HuH-7.5 (cell line): ENCODE measurements at regions not wholly inside any gene's neighbourhood (a gene's known extent, or its start where the extent isn't known, plus 50 kb on each side); places are given as distances from the start of the nearest gene placed in this dataset.
"Not testable (repeated sequence)": the region's sequence is repeated elsewhere in the genome, so short reads cannot be mapped to it uniquely, and the experiment has no call there.

ENCODE experiments used
- DNase-seq: peaks from one replicate; pipeline ENCODE4 v3.0.0; 2011; ENCODE audit warnings: low spot score

DNA sequence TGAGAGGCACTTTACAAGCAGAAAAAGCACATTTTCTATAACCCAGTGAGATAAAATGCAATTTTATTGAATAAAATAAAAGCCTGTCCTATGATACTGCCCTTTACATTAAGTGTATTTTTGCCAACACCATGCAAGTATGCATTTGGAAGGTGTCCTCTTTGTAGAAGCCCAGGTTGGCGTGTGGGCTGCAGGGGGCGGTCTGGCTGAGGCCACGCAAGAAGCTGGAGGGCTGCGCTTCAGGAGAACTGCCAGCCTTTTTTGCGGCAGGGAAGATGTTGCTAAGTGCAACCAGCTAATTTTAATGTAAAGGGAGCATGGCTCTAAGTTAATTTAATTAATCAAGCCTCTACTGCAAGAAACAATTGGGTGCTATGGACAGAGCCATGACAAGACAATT is 562.8 kb upstream of the SALL3 start:
- no peak for DNase-seq

DNA sequence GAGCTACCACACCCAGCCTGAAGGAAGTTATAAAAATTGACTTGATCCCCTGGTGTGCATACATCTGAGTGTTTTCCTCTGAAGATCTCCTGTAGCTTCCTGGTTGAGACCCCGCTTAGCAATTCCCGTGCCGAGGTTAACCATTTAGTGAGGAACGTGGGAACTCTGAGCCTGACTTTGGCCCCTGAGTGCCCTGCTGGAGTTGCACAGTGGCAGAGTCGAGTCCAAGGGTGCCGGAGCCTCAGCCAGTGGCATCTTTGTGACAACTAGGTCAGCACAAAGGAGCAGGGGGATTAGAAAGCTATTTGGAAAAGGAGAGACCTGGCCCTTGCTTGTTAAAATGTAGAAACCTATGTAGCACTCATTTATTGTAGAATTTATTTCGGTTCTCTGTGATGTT is 561.2 kb upstream of the SALL3 start:
- DNase-seq, result no peak

DNA sequence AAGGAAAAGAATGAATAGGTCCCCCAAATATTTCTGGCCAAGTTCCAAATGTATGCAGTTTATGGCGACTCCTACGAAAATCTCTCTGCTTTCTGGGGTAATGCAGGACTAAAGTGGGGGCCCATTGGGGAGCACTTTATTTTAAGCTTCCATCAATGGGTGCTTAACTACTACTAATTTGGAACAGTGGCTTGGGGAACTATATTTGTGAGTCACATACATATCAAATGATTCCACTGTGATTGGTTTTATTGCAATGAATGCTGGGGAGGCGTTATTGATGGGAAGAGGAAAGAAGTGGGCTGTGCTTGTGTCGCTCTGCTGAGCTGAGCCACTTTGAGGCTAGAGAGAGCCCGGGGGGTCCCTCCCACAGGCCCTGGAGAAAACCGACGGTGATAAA is 560.4 kb upstream of the SALL3 start:
- DNase-seq, result no peak

DNA sequence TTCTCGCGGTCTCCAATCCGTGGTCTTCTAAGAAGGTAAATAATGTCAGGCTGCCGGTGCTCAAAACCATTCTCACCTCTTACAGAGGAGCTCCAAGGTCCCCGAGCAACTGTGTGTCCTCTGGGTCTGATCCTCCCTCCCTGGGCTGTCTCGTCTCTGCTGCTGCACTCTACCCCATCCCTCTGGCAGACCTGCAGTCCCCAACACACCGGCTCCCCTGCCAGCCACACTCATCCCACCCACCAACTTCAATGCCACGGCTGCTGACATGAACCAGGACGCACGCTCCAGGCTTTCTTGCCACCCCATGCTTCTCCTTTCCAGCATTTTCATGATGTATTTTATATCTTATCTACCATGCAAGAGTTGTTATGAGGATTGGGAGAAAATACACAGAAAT is 559.5 kb upstream of the SALL3 start:
- DNase-seq, result no peak

DNA sequence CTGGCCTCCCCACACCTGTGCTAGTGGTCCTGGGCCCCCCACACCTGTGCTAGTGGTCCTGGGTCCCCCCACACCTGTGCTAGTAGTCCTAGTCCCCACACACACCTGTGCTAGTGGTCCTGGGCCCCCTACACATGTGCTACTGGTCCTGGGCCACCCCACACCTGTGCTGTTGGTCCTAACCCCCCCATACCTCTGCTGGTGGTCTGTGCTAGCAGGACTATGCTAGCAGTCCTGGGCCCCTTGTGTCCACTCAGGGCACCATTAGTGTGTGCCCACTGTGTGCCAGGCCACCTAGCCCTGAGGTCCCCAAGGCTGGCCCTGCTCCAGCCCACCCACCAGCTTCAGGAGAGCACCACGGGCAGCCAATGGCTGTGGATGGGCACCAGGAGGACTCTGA is 558.2 kb upstream of the SALL3 start:
- DNase-seq, result no peak

DNA sequence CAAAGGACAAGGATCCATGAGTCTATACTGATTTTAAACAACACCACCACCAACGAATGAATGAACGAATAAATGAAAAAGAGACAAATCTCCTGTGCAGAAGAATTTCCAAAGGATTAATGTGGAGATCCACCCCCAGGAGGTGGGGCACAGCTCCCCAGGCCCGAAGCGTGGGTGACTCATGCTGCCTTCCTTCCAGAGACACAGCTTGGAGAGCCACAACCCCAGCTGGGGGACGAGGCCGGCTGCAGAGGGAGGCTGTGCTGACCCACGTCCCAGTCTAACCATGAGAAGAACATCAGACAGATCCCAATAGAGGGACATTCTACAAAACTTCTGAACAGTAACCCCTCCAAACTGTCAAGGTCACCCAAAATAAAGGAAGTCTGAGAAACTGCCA is 557.3 kb upstream of the SALL3 start:
- no peak for DNase-seq

DNA sequence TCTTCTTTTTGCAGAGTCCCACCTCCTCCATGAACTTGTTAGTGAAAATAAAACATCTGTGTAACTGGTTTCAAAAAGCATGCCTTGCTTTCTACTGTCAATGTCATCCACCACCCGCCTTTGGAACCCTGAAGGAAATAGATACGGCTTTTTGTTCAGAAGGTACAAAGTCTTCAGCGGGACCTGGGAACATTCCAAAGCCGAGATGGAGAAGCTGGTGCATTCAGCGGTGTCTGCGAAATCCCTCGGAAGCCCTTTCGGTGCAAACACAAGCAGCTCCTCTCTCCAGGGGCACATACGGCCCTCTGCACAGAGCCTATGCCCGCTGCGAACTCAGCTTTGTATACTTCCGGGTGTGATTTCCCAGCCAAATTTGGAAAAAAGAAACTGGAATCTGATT is 555.8 kb upstream of the SALL3 start:
- DNase-seq, result no peak

DNA sequence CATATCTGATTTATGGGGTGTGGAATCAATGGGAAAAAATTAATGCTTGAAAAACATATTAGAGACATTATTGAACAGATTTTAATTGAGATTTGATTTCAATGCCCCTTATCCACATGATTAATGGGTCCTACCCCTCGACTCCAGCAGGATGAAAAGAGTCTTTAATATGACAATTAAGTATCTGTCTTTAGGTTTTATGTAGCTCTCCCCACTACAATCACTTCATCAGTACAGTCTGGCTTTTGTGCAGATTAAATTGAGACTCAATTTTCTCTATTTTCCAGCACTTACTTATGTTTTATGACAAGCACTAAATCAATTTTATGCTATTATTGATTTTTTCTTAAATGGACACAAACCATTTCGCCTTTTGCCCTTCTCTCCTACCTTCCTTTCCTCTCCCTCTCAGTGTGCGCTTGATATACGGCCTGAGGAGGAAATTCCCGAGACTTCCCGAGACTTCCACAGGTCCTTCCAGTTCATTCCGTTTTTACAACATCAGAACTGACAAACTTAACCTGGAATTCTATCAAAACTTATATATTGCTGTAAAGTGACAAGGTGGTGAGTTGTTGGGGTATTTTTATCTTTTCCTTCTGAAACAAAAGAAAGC is 555.1 kb upstream of the SALL3 start:
- DNase-seq, result no peak

DNA sequence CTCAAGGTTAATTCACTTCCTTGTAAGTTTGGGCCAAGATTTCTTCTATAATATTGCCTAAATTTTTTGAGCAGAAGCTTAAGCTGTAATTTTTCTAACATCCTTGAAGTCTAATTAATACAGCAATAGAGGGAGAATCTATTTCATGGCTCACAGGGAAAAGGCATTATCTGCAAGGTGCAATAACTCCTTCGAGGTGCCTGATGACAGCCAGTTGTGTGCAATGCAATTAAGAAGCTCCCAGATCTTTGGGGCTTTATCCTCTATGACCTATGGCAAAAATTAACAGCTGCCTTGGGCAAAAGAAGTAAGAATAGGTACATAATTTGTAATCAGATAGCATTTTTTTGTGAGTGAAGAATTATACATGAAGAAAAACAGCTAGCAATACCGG is 554.6 kb upstream of the SALL3 start:
- DNase-seq, result no peak

DNA sequence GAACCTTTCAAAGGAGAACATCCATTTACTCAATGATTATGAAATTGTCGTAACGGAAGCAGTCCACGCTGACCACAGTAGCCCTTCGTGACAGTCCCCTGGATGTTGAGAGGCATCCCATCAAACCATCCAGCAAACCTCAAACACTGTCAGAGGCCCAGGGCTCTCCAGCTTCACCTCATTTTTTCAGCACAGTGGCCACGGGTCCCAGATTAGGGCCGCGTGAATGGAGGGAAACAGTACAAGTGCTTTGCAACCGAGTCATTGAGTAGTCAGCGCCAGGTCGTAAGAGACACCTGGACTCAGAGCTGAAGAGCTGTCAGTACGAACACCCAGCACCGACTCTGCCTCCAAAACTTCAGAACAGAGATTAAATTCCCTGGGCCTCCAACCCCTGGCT is 552.5 kb upstream of the SALL3 start:
- DNase-seq, result no peak

DNA sequence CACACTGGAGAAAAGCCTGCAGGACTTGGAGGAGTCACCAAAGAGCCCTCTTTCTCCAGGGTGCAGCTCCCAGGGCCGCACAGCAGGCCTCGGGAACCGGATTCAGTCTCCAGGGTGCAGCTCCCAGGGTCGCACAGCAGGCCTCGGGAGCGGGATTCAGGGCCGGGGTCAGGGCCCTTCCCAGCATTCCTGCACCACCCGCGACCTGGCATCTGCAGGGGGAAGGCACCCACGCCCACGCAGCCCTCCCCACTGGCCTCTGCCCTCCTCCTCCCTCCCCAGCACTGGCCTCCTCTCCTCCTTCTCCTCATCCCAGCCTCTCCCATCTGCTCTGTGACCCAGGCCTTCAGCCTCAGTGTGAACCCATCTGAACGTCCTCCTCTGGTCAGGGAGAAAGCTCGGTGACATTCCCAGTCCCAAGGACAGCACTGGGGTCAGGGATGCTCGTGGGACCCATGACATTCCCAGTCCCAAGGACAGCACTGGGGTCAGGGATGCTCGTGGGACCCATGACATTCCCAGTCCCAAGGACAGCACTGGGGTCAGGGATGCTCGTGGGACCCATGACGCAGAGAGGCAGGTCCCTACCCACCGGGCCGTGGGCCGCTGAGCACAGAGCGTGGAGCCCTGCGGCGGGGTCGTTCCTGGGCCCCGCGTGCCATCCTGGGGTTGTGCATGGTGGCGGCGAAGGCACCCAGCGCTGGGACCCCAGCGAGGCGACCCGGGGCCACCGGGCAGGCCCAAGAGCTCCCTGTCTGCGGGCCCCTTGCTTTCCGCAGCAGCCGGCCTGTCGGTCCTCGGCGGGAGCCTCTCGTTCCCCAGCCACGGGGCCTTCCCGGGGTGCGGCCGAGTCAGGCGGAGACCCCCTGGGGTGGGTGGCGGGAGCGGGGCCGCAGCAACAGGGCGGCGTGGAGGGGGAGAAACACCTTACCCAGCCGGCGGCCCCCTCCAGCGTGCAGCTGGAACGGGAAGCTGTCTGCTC is 550.2 kb upstream of the SALL3 start:
- DNase-seq, result no peak

DNA sequence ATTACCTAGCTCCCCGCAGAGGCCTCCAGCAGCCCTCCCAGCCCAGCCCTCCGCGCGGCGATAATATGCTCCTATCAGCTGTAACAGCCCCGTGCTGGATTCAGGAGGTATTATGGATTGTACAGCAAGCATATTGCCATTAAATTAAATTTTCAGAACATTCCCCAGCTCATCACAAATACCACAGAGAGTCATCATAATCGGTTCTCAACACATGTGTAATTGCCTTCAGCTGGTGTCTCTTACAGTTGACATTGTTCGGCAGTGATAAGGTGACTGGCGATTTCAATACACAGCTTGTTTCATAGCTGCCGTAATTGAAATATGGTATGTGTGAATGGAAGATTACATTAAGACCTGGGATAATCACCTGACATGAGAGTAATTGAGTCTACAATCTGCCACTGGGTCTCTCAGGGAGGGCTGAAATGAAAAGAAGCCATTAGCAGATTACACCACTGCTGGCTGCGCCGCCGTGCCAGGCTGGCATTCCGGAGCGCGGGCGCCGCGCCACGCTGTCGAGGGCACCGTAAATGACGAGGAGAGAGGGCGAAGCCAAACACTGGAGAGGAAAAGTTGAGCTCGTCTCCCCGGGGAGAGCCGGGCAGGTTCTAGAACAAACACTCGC is 549.4 kb upstream of the SALL3 start:
- DNase-seq, result no peak

DNA sequence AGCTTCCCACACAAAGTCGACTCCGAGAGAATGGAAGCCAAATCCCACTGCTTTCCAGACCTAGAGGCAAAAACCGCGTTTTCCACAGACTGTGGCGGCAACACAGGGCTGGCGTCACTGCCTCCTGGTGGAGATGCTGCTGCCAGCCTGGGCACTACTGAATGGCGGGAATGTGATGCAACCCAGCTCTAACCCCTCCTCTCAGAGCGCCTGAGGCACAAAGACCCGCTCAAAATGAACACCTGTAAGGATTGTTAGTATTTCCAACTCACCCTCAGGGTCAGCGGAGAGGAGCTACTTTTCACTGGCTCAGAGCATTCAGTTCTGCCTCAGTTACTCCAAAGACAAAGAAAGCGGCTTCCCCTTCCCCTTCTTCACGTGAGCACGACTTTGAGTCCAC is 548.0 kb upstream of the SALL3 start:
- no peak for DNase-seq

DNA sequence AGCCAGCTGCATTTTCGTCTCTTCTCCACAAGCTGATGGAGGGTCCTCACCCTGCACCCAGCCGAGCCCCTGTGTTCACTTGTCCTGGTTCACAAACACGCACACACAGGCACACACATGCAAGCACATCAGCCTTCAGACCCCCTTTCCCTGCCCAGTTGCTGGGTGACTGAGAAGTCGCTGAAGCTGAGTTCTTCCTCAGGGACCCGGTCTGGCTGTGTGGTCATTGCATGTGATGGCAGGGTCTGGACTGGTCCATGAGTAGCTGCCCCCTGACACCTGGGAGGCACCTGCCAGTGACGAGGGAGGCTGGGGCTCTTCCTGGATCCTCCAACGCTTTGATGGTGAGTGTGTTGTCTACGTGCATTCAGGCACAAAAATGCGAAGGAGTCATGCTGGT is 546.1 kb upstream of the SALL3 start:
- DNase-seq, result no peak

DNA sequence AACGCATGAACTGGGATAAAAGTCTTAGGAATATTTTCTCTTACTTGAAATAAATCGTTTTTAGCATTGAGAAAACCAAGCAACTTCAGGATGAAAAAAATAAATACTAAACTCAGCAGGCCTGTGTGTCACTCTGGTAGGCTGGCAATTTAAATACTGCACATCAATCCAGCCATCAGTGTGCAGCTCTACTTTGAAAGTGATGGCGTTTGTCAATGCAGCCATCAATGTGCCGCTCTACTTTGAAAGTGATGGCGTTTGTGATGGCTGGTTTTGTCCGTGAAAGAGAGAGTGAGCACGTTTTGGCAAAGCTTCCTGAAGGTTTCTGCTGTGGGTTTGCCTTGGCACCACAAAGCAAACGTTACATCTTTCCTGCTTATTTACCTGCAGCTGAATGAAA is 543.5 kb upstream of the SALL3 start:
- no peak for DNase-seq

DNA sequence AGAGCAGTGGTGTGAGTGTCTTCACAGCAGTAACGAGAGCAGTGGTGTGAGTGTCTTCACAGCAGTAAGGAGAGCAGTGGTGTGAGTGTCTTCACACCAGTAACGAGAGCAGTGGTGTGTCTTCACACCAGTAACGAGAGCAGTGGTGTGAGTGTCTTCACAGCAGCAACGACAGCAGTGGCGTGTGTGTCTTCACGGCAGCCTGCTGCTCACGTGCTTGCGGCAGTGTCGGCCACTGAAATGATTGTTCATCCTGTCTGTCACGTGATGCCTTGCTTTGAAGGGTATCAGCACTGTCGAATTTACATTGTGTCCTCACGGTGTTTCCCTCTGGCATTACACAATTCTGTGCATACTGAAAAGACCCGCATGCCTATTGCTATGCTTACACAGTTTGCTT is 541.4 kb upstream of the SALL3 start:
- not testable (repeated sequence) for DNase-seq

DNA sequence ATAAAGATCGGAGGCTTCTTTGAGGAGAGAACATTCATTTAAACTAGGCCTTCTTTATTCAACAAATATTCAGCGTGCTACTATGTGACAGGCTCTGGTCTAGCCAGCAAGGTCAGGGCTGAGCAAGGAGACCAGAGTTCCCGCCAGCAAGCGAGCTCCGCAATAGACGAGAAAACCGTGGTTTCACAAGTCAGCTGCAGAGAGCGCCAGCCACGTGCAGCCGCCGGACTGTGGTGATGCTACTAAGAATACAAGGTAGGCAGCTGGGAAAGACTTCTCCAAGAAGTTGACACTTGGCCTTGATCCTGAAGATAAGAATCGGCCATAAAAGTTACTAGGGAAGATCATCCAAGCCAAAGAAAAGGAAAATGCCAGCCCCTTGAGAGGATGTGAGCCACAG is 533.7 kb upstream of the SALL3 start:
- DNase-seq, result no peak

DNA sequence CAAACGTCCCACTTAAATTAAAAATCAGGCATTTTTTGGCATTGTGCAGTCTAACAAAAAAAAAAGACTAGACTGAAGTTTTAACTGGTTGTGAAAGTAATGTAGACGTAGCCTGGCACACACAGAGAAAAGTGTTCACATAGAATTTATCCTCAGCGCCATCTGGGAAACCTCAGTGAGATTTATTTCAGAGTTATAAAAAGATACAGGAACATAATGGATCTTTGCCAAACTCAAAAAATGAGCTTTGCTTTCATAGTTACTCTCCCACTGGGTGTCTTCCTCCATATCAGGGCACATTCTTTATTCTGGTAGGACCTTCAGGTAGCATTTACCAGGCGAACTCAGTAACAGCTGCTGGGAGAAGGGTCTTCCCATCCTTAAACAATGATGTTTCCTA is 532.4 kb upstream of the SALL3 start:
- DNase-seq, result no peak

DNA sequence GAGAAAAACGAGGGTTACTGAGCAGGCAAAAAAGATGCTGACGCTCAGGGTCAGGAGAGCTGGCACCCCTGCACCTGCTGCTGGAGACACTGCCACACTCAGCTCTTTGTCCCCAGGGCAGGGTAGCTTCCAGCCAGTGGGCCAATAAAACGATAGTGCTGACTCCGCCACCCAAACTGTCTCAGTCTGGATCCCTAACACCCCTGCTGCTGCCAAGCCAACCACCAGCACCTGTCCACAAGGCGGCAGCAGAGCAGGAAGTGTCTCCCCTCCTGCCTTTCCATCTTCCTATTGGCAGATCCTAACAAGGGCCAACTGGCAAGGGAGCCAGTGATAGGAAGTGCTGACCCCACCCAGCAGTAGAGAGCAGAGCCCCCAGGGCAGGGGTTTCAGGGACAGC is 531.5 kb upstream of the SALL3 start:
- no peak for DNase-seq

DNA sequence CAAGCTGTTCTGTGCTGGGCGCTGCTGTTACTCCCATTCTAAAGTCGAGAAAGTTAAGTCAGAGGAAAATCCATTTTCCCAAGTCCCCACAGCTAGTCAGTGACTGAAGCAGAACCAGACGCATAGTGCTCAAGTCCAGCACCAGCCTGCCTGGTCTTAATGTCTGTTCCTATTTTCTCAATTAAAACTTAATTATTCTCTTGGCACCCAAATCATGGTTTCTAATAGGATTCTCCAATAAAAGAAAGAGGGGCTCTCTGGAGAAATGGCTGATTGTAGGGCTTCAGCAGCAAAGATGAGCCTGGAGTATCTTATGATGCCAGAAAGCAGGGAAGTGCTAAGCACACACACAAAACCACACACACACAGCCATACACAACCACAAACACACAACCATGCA is 531.0 kb upstream of the SALL3 start:
- DNase-seq, result no peak

DNA sequence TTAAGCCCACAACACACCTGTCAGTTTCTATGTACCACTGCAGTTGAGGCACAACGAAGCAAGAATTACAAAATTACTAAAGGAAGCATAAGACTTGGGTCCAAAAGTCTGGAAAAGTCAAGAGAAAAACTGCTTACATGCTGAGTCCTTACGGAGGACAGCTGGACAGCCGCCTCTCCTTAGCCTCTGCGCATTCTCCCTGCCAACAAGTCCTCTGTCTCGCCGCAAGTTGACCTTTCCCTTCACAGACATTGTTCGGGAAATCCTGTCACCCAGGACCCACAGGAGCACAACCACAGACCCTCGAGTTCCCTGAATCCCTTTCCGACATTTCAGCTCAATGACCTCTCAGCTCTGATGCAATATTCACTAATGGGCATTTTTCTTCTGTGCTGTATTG is 525.4 kb upstream of the SALL3 start:
- DNase-seq, result no peak

DNA sequence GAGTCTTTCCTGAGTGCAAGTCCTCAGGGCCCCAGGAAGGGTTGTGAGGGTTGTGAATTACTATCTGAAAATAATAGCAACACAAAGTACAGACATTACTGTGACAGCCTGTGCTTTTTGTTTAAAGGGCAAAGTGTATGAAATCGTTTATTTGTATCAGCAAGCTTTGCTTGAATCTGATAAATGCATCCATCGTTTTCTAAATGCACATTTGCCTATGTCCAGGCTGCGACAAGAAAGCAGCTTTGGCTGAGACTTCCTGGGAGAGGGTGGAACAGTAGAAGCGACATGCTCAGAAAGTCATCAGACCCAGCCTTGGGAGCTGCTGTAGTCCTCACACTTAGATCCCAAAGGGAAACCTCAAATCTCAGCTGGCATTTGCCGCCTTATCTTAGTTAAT is 524.2 kb upstream of the SALL3 start:
- no peak for DNase-seq

DNA sequence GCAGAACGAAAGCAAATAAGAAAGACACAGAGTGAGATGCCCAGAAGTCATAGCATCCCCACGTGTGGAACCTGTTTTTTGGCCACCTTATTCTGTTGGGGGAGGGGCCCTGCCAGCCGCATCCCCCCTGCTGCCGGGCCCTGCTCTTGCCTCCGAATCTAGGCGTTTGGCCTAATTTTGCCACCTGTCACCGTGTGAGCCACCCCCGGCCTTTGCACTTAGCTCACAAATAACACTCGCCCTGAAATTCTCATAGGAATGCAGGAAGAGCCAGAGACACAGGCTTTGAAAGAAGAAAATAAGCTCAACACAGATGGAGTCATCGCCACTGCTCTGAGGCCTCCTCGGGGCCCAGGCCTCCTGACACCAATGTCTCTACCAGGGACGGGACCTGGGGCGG is 522.6 kb upstream of the SALL3 start:
- no peak for DNase-seq
